OCI-LY1 (cell line): ENCODE measurements at regions not wholly inside any gene's neighbourhood (a gene's known extent, or its start where the extent isn't known, plus 50 kb on each side); places are given as distances from the start of the nearest gene placed in this dataset.

Experiments
- H2AFZ ChIP-seq: fragments of 200-600 bp; sonication (generic), shearing (Covaris generic); 2 replicates; pipeline ENCODE4 v1.6.0; 2014; ENCODE audit warnings: antibody characterized with exemption, mild to moderate bottlenecking, low read length
- H3F3A ChIP-seq: fragments of 200-600 bp; sonication (generic), shearing (Covaris generic); 2 replicates; pipeline ENCODE4 v1.6.0; 2014; ENCODE audit warnings: mild to moderate bottlenecking, antibody characterized with exemption, low read length, moderate library complexity; ENCODE audit not compliant: insufficient read depth
- H3K27ac ChIP-seq: fragments of 200-600 bp; sonication (generic); 2 replicates; pipeline ENCODE4 v1.5.1; 2014; ENCODE audit warnings: low read length, mixed run types, mild to moderate bottlenecking, low read depth; ENCODE audit not compliant: poor library complexity, severe bottlenecking
- H3K27me3 ChIP-seq: fragments of 200-600 bp; sonication (generic); 2 replicates; pipeline ENCODE4 v1.6.0; 2014; ENCODE audit warnings: antibody characterized with exemption, mild to moderate bottlenecking, low read length, moderate library complexity; ENCODE audit not compliant: insufficient read depth
- H3K36me3 ChIP-seq: fragments of 200-600 bp; sonication (generic); 2 replicates; pipeline ENCODE4 v1.6.1; 2014; ENCODE audit warnings: mild to moderate bottlenecking, antibody characterized with exemption, low read length, moderate library complexity, mixed read lengths; ENCODE audit not compliant: insufficient read depth
- H3K4me1 ChIP-seq: fragments of 200-600 bp; sonication (generic); 2 replicates; pipeline ENCODE4 v1.5.1; 2014; ENCODE audit warnings: mild to moderate bottlenecking, low read length, moderate library complexity; ENCODE audit not compliant: insufficient read depth, severe bottlenecking
- H3K4me2 ChIP-seq: fragments of 200-600 bp; sonication (generic), shearing (Covaris generic); 2 replicates; pipeline ENCODE4 v1.6.1; 2014; ENCODE audit warnings: low read length
- H3K4me3 ChIP-seq: fragments of 200-600 bp; sonication (generic); 2 replicates; pipeline ENCODE4 v1.5.1; 2014; ENCODE audit warnings: low read length, low read depth, mild to moderate bottlenecking, mixed read lengths; ENCODE audit not compliant: poor library complexity, severe bottlenecking
- H3K79me2 ChIP-seq: fragments of 200-600 bp; shearing (Covaris generic); 2 replicates; pipeline ENCODE4 v1.6.1; 2016; ENCODE audit warnings: mixed run types, low read length, mixed read lengths; ENCODE audit not compliant: insufficient read depth
- H3K9ac ChIP-seq: fragments of 200-600 bp; sonication (generic), shearing (Covaris generic); 2 replicates; pipeline ENCODE4 v1.6.1; 2014; ENCODE audit warnings: mild to moderate bottlenecking, low read length, mixed read lengths
- H3K9me2 ChIP-seq: fragments of 200-600 bp; sonication (generic), shearing (Covaris generic); 2 replicates; pipeline ENCODE4 v1.6.1; 2014; ENCODE audit warnings: low read depth, mild to moderate bottlenecking, low read length, mixed read lengths
- H3K9me3 ChIP-seq: fragments of 200-600 bp; shearing (Covaris generic); 2 replicates; pipeline ENCODE4 v1.6.1; 2014; ENCODE audit warnings: low read length, mixed read lengths
- H4K20me1 ChIP-seq: fragments of 200-600 bp; sonication (generic), shearing (Covaris generic); 2 replicates; pipeline ENCODE4 v1.6.0; 2016; ENCODE audit warnings: mild to moderate bottlenecking, low read length; ENCODE audit not compliant: insufficient read depth
- CTCF ChIP-seq: fragments of 200-600 bp; sonication (generic), shearing (Covaris generic); IDR thresholded peaks from 2 replicates; pipeline ENCODE4 v1.5.1; 2017; ENCODE audit warnings: mild to moderate bottlenecking, antibody characterized with exemption, low read length, moderate library complexity, mixed read lengths
- EZH2 ChIP-seq: fragments of 200-600 bp; sonication (generic), shearing (Covaris generic); IDR thresholded peaks from 2 replicates; pipeline ENCODE4 v1.8.0; 2017; ENCODE audit warnings: borderline replicate concordance, mixed run types, mild to moderate bottlenecking, antibody characterized with exemption, low read length, moderate library complexity, mixed read lengths

DNA sequence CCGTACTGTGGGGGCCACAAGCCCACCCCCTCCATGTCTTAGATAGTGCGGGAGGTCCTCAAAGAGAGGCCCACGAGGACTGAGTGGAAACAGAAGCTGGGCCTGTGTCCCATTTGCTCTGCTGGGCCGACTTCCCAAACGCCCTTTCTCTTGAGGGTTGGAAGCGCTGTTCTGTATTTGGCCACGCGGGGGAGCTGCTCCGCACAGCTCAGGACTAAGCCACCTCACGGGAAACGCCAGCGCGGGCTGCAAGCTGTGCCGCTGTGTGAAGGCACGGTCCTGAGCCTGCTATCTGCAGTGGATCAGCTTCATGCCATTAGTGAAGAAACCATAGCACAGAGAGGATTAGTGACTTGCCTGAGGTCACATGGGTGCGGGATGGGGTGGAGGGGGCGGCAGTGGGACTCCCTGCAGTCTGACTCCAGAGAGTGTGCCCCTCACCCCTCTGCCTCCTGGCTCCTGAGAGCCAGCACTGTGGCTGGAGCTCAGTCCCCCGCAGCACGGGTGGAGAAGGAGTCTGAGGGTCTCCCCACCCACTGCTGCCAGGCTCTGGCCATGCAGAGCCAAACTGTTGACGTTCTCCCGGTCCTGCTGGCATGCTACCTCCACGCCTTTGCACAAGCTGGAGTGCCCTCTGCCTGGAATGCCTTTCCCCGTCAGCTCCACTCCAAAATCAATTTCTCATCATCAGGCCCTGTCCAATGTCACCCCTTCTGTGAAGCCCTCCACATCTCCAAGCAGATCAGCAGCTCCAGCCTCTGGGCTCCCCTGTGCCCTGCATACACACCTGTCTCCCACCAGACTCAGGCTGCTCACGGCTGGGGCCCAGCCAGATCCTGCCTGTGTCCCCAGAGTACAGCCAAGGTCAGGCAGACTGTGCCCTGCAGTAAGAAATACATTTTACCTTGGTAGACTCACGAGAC lies 51.5 kb upstream of the LRRC32 start:
- Histone ChIP-seq H3K27ac (no peak overlapping the region), H2AFZ (no peak overlapping the region), H3K4me1 (no peaks in the 10 kb centered on the region), H3K9ac (no peak overlapping the region), H3F3A (no peaks in the 10 kb centered on the region), H3K27me3 (no peaks in the 10 kb centered on the region), H3K9me3 (no peaks in the 10 kb centered on the region), H3K79me2 (no peaks in the 10 kb centered on the region), H3K36me3 (no peaks in the 10 kb centered on the region), H3K4me3 (no peak overlapping the region), H3K9me2 (no peaks in the 10 kb centered on the region), H4K20me1 (no peaks in the 10 kb centered on the region), H3K4me2 (no peak overlapping the region)
- no peak for TF ChIP-seq EZH2
- peak; percentile 86 for TF ChIP-seq CTCF

DNA sequence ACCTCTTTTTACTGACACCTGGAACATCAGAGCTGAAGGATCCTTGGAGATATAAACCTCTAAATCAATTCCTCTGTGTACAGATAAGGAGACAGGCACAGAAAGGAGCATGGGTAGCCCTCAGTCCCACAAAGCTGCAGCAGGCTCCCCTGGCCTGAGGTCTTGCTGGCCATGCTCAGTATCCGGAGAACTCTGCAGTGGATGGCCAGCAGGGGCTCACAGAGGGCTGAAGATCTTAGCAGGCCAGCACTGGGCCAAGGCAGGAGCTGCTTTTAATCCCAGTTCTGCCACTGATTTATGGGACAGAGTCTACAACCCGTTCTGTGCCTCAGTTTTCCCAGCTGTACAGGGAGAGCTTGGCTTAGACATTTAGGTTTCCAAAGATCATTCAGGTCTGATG lies 52.6 kb upstream of the LRRC32 start:
- H3K79me2 ChIP-seq, result no peaks in the 10 kb centered on the region
- TF ChIP-seq CTCF (no peak), EZH2 (no peak)
- H3K4me2 ChIP-seq, result no peak overlapping the region
- no peak overlapping the region for H3K27ac ChIP-seq
- H4K20me1 ChIP-seq, result no peaks in the 10 kb centered on the region
- H3K36me3 ChIP-seq, result no peaks in the 10 kb centered on the region
- H3K4me1 ChIP-seq, result no peaks in the 10 kb centered on the region
- no peak overlapping the region for H3K4me3 ChIP-seq
- H3K27me3 ChIP-seq, result no peaks in the 10 kb centered on the region
- H3K9me3 ChIP-seq, result no peaks in the 10 kb centered on the region
- H3F3A ChIP-seq, result no peaks in the 10 kb centered on the region
- H3K9me2 ChIP-seq, result no peaks in the 10 kb centered on the region
- H3K9ac ChIP-seq, result no peak overlapping the region
- no peak overlapping the region for H2AFZ ChIP-seq

- H3K79me2 ChIP-seq, result no peaks in the 10 kb centered on the region
- no peaks in the 10 kb centered on the region for H3K4me1 ChIP-seq
- no peak overlapping the region for H3K9ac ChIP-seq
- H2AFZ ChIP-seq, result no peak overlapping the region
- no peaks in the 10 kb centered on the region for H3K36me3 ChIP-seq
- no peaks in the 10 kb centered on the region for H3K9me2 ChIP-seq
- no peaks in the 10 kb centered on the region for H4K20me1 ChIP-seq
- no peaks in the 10 kb centered on the region for H3F3A ChIP-seq
- H3K9me3 ChIP-seq, result no peaks in the 10 kb centered on the region
- TF ChIP-seq CTCF (no peak), EZH2 (no peak)
- H3K27ac ChIP-seq, result no peak overlapping the region
- no peaks in the 10 kb centered on the region for H3K27me3 ChIP-seq
- no peak overlapping the region for H3K4me3 ChIP-seq
- no peak overlapping the region for H3K4me2 ChIP-seq
Measured at GRCh38 chr11:76723548-76723947, 53.0 kb upstream of the LRRC32 start.
